VCaP (cell line): ENCODE measurements at regions not wholly inside any gene's neighbourhood (a gene's known extent, or its start where the extent isn't known, plus 50 kb on each side); places are given as distances from the start of the nearest gene placed in this dataset.

Experiments
- H3K27ac ChIP-seq: fragments of 450-650 bp; 2 replicates; pipeline ENCODE4 v1.5.1; 2017
- CTCF ChIP-seq: fragments of 450-650 bp; conservative IDR thresholded peaks from 2 replicates; pipeline ENCODE4 v1.5.1; 2017; ENCODE audit warnings: mild to moderate bottlenecking, moderate library complexity

- H3K27ac ChIP-seq = no peak overlapping the region
- TF ChIP-seq CTCF = no peak
Observed at GRCh38 chr4:53775381-53775780, 184.1 kb upstream of the LNX1 start.

GRCh38 chr4:53771326-53771725 is 180.0 kb upstream of the LNX1 start:
- H3K27ac ChIP-seq = no peak overlapping the region
- no peak for TF ChIP-seq CTCF

- no peak overlapping the region for H3K27ac ChIP-seq
- no peak for TF ChIP-seq CTCF
Observed at GRCh38 chr4:53767482-53767881, 176.2 kb upstream of the LNX1 start.

DNA sequence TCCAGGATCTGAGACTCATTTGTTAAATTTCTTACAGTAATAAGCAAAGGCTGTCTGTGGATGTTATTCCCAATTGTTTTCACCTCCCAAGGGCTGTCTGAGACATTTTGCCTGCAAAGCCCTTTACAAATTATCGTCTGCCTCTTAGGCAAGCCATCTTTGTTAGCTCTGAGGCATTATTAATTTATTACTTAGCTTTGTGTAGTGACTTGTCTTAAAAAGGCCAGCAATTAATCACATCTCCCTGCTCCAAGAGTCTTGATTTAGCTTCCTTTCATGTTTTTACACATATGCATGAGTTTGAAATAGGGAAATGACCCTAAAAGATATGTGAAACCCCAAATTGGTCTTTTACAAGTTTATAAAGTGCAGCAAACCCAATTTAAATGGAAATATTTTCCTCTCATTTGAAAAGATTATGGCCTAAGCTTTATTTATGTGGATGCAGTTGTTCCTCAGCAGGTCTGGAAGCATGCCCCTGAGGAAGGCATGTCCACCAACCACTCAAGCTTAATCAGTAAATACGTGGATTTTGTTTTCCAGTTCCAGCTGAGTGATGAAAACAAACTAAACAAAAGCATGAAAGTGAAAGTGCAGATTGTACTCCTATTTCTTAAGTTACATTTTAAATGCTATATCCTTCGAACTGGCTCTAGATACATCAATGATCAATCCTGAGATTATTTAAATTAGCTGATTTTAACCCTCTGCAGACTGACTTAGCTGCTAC is 173.6 kb upstream of the LNX1 start:
- no peak for TF ChIP-seq CTCF
- no peak overlapping the region for H3K27ac ChIP-seq

GRCh38 chr4:53763813-53764597 is 172.7 kb upstream of the LNX1 start:
- H3K27ac ChIP-seq = no peak overlapping the region
- no peak for TF ChIP-seq CTCF

DNA sequence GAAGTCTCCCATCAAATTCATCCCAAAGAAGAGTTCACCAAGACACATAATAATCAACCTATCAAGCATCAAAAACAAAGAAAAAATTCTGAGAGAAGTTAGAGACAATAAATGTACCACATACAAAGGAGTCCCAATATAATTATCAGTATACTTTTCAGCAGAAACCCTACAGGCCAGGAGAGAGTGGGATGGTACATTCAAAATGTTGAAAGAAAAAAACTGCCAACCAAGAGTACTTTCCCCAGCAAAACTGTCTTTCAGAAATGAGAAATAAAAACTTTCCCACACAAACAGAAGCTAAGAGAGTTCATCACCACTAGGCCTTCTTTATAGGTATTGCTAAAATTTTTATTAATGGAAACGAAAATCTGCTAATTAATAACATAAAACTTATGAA is 164.4 kb upstream of the LNX1 start:
- no peak for TF ChIP-seq CTCF
- no peak overlapping the region for H3K27ac ChIP-seq

GRCh38 chr4:53752124-53752523 is 160.8 kb upstream of the LNX1 start:
- H3K27ac ChIP-seq = no peak overlapping the region
- no peak for TF ChIP-seq CTCF
